ENCODE measurements at regions not wholly inside any gene's neighbourhood (a gene's known extent, or its start where the extent isn't known, plus 50 kb on each side); places are given as distances from the start of the nearest gene placed in this dataset.
A peak's percentile ranks its signal among the peaks of the same experiment; 100 is the strongest.

DNA sequence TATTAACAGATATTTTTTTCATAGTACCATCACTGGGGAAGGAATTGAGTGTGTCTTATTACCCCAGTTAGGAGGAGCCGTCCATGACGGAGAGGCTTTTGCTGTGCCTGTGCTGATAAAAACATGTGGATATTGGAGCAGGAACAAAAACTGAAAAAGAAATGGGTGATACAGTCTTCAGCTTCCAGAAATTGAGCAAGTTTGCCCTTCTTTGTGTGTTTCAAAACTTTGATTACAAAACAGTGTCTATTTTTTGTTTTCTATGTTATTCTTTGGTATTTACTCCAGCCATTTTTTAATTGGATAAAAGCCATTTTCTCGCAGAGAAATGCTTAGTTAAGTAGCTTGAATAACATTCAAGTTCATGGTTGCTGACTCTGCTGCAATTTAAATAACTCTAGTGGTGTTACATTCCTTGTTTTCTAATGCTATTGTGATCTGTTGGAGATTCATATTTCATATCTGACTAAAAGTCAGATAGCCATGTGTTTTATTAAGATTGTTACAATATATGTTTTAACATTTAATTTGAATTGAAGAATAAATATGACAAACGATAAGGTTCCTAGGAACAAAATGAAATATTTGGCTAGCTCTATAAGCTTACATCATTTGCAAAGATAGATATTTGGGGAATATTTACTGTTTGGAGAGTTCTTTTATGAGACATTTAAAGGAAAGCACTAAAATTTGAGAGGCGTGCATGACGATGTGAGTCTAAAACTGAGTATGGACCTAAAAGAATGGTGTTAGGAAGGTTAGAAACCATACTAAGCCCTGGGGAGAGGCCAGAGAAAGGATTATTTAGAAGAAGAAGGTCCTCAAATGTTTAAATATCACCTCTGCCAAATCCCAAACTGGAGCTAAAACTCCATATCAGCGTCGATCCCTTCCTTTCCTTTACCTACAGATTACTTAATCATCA is 747.3 kb upstream of the CELF2 start:
- peak; percentile 7 for DNase-seq (ENCODE audit: low read depth)
- TF ChIP-seq, protein P1, sequence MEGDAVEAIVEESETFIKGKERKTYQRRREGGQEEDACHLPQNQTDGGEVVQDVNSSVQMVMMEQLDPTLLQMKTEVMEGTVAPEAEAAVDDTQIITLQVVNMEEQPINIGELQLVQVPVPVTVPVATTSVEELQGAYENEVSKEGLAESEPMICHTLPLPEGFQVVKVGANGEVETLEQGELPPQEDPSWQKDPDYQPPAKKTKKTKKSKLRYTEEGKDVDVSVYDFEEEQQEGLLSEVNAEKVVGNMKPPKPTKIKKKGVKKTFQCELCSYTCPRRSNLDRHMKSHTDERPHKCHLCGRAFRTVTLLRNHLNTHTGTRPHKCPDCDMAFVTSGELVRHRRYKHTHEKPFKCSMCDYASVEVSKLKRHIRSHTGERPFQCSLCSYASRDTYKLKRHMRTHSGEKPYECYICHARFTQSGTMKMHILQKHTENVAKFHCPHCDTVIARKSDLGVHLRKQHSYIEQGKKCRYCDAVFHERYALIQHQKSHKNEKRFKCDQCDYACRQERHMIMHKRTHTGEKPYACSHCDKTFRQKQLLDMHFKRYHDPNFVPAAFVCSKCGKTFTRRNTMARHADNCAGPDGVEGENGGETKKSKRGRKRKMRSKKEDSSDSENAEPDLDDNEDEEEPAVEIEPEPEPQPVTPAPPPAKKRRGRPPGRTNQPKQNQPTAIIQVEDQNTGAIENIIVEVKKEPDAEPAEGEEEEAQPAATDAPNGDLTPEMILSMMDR (conservative IDR thresholded peaks at IDR 0.05; ENCODE audit: low read depth, low read length), result no peak
- H3K4me3 ChIP-seq (ENCODE audit: low read depth, low read length), result no peak overlapping the region

DNA sequence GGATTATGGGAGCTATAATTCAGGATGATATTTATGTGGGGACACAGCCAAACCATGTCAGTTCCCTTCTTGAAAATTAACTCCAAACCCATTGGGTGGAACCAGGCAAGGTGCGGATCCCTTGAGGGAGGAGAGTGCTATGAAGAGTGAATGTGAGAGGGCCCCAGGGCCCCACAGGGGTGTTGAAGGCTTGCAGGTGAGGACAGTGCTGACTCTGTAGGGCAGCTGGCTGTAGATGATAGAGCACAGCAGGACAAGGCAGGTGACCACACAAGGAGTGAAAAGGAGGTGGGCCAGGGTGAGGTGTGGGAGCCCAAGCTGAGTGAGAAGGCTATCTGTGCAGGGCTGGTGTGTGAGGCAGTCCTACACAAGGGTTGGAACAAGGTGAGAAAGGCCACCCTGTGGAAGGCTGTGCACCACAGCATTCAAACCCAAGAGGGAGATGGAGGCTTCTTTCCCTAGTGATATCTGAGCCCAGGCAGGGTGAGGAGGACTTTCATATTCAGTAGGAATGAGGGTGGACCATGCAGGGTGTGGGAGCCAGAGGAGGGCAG is 746.0 kb upstream of the CELF2 start:
- TF ChIP-seq, protein P1 (conservative IDR thresholded peaks at IDR 0.05; ENCODE audit: low read depth, low read length), result no peak

DNA sequence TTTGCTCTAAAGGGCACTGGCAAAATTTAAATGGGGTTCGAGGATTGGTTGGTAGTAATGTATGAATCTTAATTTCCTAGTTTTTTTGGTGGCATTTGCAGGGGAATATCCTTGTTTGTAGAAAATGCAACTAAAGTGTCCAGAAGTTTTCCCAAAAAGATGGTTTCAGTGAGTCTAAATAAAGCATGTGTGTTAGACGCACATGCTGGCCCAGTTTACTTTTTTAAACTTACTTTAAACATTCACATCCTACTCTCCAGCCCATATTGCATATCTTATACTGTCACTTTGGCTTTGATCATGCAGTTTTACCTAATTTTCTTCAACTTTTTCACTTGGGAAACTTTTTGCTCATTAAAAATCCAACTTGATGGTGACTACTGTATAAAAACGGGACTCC is 744.0 kb upstream of the CELF2 start:
- DNase-seq (ENCODE audit: low read depth), result no peak
- TF ChIP-seq, protein P1 (conservative IDR thresholded peaks at IDR 0.05; ENCODE audit: low read depth, low read length), result no peak
- H3K4me3 ChIP-seq (ENCODE audit: low read depth, low read length), result no peak overlapping the region

More for the DNA sequence above, 746.0 kb upstream of the CELF2 start:
- no peak for DNase-seq (ENCODE audit: low read depth)
- no peak overlapping the region for H3K4me3 ChIP-seq (ENCODE audit: low read depth, low read length)

DNA sequence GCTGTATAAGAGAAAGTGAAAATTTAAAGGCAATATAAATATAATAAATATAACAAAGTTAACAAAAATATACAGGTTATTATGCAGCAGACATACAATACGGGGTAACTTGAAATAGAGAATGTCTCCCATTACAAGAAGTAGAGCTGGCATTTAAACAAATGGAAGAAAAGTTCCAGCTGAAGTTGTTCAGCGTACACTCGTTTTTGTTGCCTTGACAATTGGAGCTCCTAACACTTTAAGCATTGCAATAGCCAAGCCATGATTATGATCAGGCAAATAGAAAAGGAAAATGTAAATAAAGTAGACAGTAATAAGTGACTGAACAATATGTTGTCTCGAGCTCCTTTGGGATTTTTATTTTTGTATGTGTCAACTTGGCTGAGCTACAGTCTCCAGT is 737.8 kb upstream of the CELF2 start:
- no peak overlapping the region for H3K4me3 ChIP-seq (ENCODE audit: low read depth, low read length)
- TF ChIP-seq, protein P1 (conservative IDR thresholded peaks at IDR 0.05; ENCODE audit: low read depth, low read length), result no peak
- no peak for DNase-seq (ENCODE audit: low read depth)

DNA sequence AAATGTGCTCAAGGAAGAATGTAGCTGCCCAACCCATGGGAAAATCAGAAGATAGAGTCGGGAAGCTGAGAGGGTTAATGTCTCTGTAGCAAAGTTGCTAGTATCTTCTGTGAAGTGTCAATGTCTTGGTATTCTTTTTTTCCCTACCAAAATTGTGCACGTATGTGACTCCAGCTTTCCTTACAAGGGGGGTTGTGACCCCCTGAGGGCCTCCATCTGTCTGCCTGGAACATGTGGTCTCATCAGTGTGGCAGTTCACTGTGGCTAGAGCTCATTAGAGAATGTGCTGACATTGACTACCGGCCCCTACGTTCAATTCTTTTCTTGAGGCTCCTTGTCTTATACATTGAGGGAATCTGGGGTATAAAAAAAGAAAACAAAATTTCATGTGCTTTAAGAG is 725.2 kb upstream of the CELF2 start:
- H3K4me3 ChIP-seq (ENCODE audit: low read depth, low read length), result no peak overlapping the region
- TF ChIP-seq, protein P1 (conservative IDR thresholded peaks at IDR 0.05; ENCODE audit: low read depth, low read length), result no peak
- no peak for DNase-seq (ENCODE audit: low read depth)

DNA sequence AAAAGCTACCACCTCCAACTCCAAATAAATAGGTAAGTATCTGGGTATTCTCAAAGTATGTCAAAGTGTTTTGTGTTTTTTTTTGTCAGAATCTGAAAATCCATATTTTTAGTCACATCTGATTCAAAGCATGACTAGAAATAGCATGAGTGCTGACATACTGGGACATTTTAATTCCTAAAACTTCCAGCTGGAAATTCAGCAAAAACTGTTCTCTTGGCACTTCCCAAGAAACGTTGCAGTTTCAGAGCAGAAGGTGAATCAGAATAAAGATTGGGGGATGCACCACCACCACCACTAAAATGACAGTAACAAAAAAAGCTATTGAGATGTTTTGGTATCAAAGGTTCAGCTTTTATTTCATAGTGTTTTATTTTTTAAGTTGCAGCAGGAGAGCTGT is 724.6 kb upstream of the CELF2 start:
- TF ChIP-seq, protein P1 (conservative IDR thresholded peaks at IDR 0.05; ENCODE audit: low read depth, low read length), result no peak
- DNase-seq (ENCODE audit: low read depth), result no peak
- no peak overlapping the region for H3K4me3 ChIP-seq (ENCODE audit: low read depth, low read length)

Measured in choroid plexus epithelial cell (primary cell).